Endothelial cell (in vitro differentiated cells): ENCODE measurements at regions not wholly inside any gene's neighbourhood (a gene's known extent, or its start where the extent isn't known, plus 50 kb on each side); places are given as distances from the start of the nearest gene placed in this dataset.
"Not testable (repeated sequence)": the region's sequence is repeated elsewhere in the genome, so short reads cannot be mapped to it uniquely, and the experiment has no call there.

Experiments
- DNase-seq: peaks from one replicate; pipeline ENCODE4 v3.0.0; 2021; ENCODE audit warnings: low spot score
- H3K27ac Mint-ChIP-seq: one replicate; pipeline ENCODE4 v1.8.0; 2021; ENCODE audit warnings: mixed read lengths, inconsistent platforms; ENCODE audit not compliant: unreplicated experiment
- H3K27me3 Mint-ChIP-seq: one replicate; pipeline ENCODE4 v1.8.0; 2021; ENCODE audit warnings: mild to moderate bottlenecking, moderate library complexity, mixed read lengths, inconsistent platforms; ENCODE audit not compliant: unreplicated experiment
- H3K36me3 Mint-ChIP-seq: one replicate; pipeline ENCODE4 v1.8.0; 2021; ENCODE audit warnings: mild to moderate bottlenecking, low read depth, mixed read lengths, inconsistent platforms; ENCODE audit not compliant: unreplicated experiment
- H3K4me1 Mint-ChIP-seq: one replicate; pipeline ENCODE4 v1.8.0; 2021; ENCODE audit warnings: mild to moderate bottlenecking, mixed read lengths, inconsistent platforms; ENCODE audit not compliant: unreplicated experiment
- H3K4me3 Mint-ChIP-seq: one replicate; pipeline ENCODE4 v1.8.0; 2021; ENCODE audit warnings: mild to moderate bottlenecking, mixed read lengths, inconsistent platforms; ENCODE audit not compliant: unreplicated experiment
- H3K9me3 Mint-ChIP-seq: one replicate; pipeline ENCODE4 v1.8.0; 2021; ENCODE audit warnings: mixed read lengths, inconsistent platforms; ENCODE audit not compliant: unreplicated experiment
- TF ChIP-seq, protein P1 (sequence below): fragments of 200-600 bp; sonication (generic); IDR thresholded peaks from one replicate; pipeline ENCODE4 v1.5.0; 2021; ENCODE audit warnings: antibody characterized with exemption; ENCODE audit not compliant: unreplicated experiment

DNA sequence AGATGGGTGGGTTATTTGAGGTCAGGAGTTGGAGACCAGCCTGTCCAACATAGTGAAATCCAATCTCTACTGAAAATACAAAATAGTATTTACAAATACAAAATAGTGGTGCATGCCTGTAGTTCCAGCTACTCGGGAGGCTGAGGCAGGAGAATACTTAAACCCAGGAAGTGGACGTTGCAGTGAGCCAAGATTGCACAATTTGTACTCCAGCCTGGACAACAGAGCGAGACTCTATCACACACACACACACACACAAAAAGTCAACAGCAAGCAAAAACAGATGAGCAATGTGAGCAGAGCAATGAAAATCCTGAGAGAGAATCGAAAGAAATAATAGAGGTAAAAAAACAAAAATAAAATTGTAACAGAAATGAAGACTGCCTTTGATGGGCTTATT, 168.8 kb downstream of the PCDH18 start:
- no peak overlapping the region for H3K27ac Mint-ChIP-seq
- no peaks in the 10 kb centered on the region for H3K36me3 Mint-ChIP-seq
- no peaks in the 10 kb centered on the region for H3K27me3 Mint-ChIP-seq
- H3K4me1 Mint-ChIP-seq = no peaks in the 10 kb centered on the region
- no peak overlapping the region for H3K4me3 Mint-ChIP-seq
- DNase-seq = no peak
- TF ChIP-seq, protein P1, sequence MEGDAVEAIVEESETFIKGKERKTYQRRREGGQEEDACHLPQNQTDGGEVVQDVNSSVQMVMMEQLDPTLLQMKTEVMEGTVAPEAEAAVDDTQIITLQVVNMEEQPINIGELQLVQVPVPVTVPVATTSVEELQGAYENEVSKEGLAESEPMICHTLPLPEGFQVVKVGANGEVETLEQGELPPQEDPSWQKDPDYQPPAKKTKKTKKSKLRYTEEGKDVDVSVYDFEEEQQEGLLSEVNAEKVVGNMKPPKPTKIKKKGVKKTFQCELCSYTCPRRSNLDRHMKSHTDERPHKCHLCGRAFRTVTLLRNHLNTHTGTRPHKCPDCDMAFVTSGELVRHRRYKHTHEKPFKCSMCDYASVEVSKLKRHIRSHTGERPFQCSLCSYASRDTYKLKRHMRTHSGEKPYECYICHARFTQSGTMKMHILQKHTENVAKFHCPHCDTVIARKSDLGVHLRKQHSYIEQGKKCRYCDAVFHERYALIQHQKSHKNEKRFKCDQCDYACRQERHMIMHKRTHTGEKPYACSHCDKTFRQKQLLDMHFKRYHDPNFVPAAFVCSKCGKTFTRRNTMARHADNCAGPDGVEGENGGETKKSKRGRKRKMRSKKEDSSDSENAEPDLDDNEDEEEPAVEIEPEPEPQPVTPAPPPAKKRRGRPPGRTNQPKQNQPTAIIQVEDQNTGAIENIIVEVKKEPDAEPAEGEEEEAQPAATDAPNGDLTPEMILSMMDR = no peak
- no peaks in the 10 kb centered on the region for H3K9me3 Mint-ChIP-seq

DNA sequence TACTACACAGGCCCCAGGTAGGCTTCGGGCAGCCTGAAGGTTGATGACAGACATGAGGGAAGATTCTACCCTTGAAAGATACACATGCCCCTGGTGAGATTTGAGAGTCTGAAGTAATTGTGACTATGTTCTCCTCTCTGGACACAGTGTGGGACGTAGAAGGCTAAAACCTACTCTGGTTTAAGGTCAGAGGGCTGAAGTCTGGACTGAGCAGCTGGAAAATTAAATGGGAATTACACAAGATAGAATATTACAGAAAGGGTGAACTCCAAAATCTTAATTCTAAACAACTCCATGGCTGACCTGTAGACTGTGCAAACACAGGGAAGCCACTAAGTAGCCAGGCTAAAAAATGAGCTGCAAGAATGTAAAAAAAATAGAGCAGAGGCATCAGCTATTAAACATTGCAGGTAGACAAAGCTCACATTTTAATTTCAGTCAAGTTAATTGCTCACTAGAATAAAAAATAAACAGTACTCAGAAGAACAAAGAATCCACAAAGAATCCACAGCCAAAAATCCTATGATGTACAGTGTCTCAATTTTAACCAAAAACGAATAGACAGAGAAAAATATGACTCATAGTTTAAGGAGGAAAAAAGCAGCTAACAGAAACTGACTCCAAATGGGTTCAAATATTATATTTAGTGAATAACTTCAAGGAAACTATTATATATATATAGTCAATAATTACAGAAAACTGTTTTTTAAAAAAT, 170.4 kb downstream of the PCDH18 start:
- Mint-ChIP-seq H3K4me3 (no peak overlapping the region), H3K27ac (no peak overlapping the region), H3K36me3 (no peaks in the 10 kb centered on the region), H3K9me3 (no peaks in the 10 kb centered on the region), H3K27me3 (no peaks in the 10 kb centered on the region), H3K4me1 (no peaks in the 10 kb centered on the region)
- TF ChIP-seq, protein P1 = no peak
- DNase-seq = no peak

DNA sequence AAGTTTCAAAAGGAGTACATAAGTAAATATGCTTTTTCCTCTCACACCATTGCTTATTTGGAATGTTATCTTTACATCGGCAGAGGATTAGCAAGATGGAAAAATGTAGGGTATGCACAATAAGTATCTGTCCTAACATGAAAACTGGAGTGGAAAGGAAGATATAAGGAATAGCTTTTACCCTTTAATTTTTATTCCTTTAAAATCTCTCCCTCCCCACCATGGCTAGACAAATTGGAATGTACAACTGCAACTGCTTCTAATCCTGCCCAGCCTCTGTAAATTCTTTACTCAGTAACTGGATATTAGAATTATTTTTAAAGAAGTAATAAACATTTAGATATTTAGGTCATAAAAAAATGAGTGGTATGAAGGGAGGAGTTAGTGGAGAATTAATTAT, 171.5 kb downstream of the PCDH18 start:
- Mint-ChIP-seq H3K4me3 (no peak overlapping the region), H3K27me3 (no peaks in the 10 kb centered on the region), H3K27ac (no peak overlapping the region), H3K36me3 (no peaks in the 10 kb centered on the region), H3K9me3 (no peaks in the 10 kb centered on the region), H3K4me1 (no peaks in the 10 kb centered on the region)
- DNase-seq = no peak
- TF ChIP-seq, protein P1 = no peak

DNA sequence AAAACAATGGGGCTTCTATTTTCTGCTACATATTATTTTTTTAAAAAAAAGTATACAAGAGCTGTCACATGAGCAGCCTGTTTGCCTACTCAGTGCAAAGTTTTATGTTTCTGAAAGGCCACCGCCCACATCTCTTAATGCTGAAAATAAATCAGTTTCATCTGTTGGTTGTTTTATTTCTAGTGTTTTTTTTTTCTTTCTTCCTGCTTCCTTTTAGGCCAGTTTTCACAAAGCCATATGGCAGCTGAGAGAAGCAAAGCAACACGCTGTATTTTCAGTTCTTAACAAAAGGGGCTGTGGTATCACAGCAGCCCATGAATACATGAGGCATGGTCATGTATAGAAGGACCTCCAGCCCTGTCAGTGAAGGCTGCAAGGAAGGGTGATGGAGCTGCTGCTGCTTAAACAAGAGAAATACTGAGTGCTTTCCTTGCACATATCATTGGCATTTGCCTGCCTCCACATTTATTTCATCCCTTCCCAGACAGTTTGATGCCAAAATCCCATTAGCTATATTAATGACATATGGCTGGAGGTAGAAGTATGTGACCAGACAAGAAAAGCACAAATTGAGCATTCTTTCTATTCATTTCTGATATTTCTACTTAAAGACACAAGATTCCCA, 172.5 kb downstream of the PCDH18 start:
- no peaks in the 10 kb centered on the region for H3K9me3 Mint-ChIP-seq
- DNase-seq = no peak
- no peak overlapping the region for H3K27ac Mint-ChIP-seq
- no peaks in the 10 kb centered on the region for H3K27me3 Mint-ChIP-seq
- no peak overlapping the region for H3K4me3 Mint-ChIP-seq
- H3K4me1 Mint-ChIP-seq = no peaks in the 10 kb centered on the region
- TF ChIP-seq, protein P1 = no peak
- H3K36me3 Mint-ChIP-seq = no peaks in the 10 kb centered on the region

DNA sequence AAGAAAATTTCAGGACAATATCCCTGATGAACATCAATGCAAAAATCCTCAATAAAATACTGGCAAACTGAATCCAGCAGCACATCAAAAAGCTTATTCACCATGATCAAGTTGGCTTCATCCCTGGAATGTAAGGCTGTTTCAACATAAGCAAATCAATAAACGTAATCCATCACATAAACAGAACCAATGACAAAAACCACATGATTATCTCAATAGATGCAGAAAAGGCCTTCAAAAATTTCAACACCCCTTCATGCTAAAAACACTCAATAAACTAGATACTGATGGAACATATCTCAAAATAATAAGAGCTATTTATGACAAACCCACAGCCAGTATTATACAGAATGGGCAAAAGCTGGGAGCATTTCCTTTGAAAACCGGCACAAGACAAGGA, 177.7 kb downstream of the PCDH18 start:
- not testable (repeated sequence) for H3K36me3 Mint-ChIP-seq, DNase-seq, H3K9me3 Mint-ChIP-seq, H3K4me3 Mint-ChIP-seq, H3K4me1 Mint-ChIP-seq, H3K27ac Mint-ChIP-seq, H3K27me3 Mint-ChIP-seq
